ENCODE measurements at regions not wholly inside any gene's neighbourhood (a gene's known extent, or its start where the extent isn't known, plus 50 kb on each side); places are given as distances from the start of the nearest gene placed in this dataset.

DNA sequence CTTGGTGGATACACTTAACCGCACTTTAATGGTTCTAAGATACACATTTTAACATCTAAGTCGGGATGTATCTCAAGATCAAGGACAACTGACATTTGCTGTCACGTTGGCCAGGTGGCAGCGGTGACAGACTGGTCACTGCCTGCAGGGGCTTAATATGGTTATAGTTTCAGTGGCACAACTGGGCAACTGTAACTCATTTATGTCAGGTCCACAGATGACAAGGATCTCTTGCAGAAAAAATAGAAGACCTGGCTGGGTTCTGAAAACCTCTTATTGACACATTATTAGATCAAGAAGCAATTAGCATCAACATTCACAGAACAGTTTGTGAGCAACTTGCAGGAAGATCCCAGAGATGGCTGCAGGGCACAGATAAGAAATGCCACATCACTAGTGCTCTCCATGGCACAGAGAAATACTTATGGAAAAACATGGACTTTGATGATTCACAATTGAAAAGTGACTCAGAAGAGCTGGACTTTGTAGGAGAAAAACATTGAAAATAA is 99.6 kb upstream of the SORBS2 start:
- H3K27me3 ChIP-seq (ENCODE audit: control insufficient read depth, insufficient read depth, low read length) = no peaks in the 10 kb centered on the region
- peak in 1 of 2 donors; percentile 38 for DNase-seq (ENCODE audit: low read depth in 2 of 2)
- TF ChIP-seq EZH2 (IDR thresholded peaks at IDR 0.05; ENCODE audit: low read length, missing control alignments) = no peak
- TF ChIP-seq, protein P1, sequence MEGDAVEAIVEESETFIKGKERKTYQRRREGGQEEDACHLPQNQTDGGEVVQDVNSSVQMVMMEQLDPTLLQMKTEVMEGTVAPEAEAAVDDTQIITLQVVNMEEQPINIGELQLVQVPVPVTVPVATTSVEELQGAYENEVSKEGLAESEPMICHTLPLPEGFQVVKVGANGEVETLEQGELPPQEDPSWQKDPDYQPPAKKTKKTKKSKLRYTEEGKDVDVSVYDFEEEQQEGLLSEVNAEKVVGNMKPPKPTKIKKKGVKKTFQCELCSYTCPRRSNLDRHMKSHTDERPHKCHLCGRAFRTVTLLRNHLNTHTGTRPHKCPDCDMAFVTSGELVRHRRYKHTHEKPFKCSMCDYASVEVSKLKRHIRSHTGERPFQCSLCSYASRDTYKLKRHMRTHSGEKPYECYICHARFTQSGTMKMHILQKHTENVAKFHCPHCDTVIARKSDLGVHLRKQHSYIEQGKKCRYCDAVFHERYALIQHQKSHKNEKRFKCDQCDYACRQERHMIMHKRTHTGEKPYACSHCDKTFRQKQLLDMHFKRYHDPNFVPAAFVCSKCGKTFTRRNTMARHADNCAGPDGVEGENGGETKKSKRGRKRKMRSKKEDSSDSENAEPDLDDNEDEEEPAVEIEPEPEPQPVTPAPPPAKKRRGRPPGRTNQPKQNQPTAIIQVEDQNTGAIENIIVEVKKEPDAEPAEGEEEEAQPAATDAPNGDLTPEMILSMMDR (conservative IDR thresholded peaks at IDR 0.05 in 1 of 2, IDR thresholded peaks at IDR 0.05 in 1 of 2; ENCODE audit: low read depth in 1 of 2, low read length in 2 of 2) = no peak
- no peak overlapping the region for H3K9ac ChIP-seq (ENCODE audit: insufficient read depth, low read length)
- no peak overlapping the region for H3K4me2 ChIP-seq (ENCODE audit: extremely low read depth, insufficient read depth, low read length)
- no peaks in the 10 kb centered on the region for H3K79me2 ChIP-seq (ENCODE audit: control insufficient read depth, insufficient read depth, low read length)
- H3K27ac ChIP-seq (ENCODE audit: insufficient read depth, low read length) = no peak overlapping the region
- no peaks in the 10 kb centered on the region for H3K9me3 ChIP-seq (ENCODE audit: control insufficient read depth, insufficient read depth, low read depth, low read length)
- H4K20me1 ChIP-seq (ENCODE audit: control insufficient read depth, extremely low read depth, insufficient read depth, low read length) = no peaks in the 10 kb centered on the region
- peaks cover 4% of the 10 kb centered on the region for H3K4me1 ChIP-seq (ENCODE audit: control insufficient read depth, extremely low read depth, insufficient read depth, low read length)
- no peak overlapping the region for H3K4me3 ChIP-seq (replicated peaks in 1 of 4; ENCODE audit: control extremely low read depth in 1 of 4, insufficient read depth in 1 of 4, low read depth in 3 of 4, low read length in 4 of 4)
- H3K36me3 ChIP-seq (ENCODE audit: control insufficient read depth, insufficient read depth, low read length) = no peaks in the 10 kb centered on the region
- H2AFZ ChIP-seq (ENCODE audit: low read length) = no peak overlapping the region

DNA sequence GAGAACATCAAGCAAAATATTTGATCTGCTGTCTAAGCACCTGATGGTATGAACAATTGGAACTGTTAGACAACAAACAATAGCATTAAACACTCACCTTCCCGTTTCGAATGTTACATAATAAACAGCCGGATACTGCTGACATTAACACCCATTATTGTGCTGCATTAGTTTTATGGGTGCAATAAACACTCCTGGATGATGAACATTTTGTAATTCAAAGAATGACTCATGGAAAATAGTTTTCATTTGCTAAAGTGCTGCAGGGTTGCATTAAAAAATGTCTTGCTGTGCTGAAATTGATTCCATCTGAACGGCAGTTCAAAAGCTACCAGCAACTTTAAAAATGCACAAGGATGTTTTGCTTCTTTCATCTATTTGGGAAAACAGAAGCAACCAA is 100.8 kb upstream of the SORBS2 start:
- H3K4me2 ChIP-seq (ENCODE audit: extremely low read depth, insufficient read depth, low read length) = no peak overlapping the region
- H3K27me3 ChIP-seq (ENCODE audit: control insufficient read depth, insufficient read depth, low read length) = no peaks in the 10 kb centered on the region
- H2AFZ ChIP-seq (ENCODE audit: low read length) = no peak overlapping the region
- no peak overlapping the region for H3K9ac ChIP-seq (ENCODE audit: insufficient read depth, low read length)
- peaks cover 4% of the 10 kb centered on the region for H3K4me1 ChIP-seq (ENCODE audit: control insufficient read depth, extremely low read depth, insufficient read depth, low read length)
- DNase-seq (ENCODE audit: low read depth in 2 of 2) = no peak
- H3K27ac ChIP-seq (ENCODE audit: insufficient read depth, low read length) = no peak overlapping the region
- no peak overlapping the region for H3K4me3 ChIP-seq (replicated peaks in 1 of 4; ENCODE audit: control extremely low read depth in 1 of 4, insufficient read depth in 1 of 4, low read depth in 3 of 4, low read length in 4 of 4)
- H3K79me2 ChIP-seq (ENCODE audit: control insufficient read depth, insufficient read depth, low read length) = no peaks in the 10 kb centered on the region
- TF ChIP-seq EZH2 (IDR thresholded peaks at IDR 0.05; ENCODE audit: low read length, missing control alignments) = no peak
- TF ChIP-seq, protein P1 (conservative IDR thresholded peaks at IDR 0.05 in 1 of 2, IDR thresholded peaks at IDR 0.05 in 1 of 2; ENCODE audit: low read depth in 1 of 2, low read length in 2 of 2) = no peak
- no peaks in the 10 kb centered on the region for H3K36me3 ChIP-seq (ENCODE audit: control insufficient read depth, insufficient read depth, low read length)
- no peaks in the 10 kb centered on the region for H4K20me1 ChIP-seq (ENCODE audit: control insufficient read depth, extremely low read depth, insufficient read depth, low read length)
- H3K9me3 ChIP-seq (ENCODE audit: control insufficient read depth, insufficient read depth, low read depth, low read length) = no peaks in the 10 kb centered on the region

GRCh38 chr4:185914583-185915199 is 102.7 kb upstream of the SORBS2 start:
- Histone ChIP-seq H4K20me1 (ENCODE audit: control insufficient read depth, extremely low read depth, insufficient read depth, low read length) (no peaks in the 10 kb centered on the region), H3K4me1 (ENCODE audit: control insufficient read depth, extremely low read depth, insufficient read depth, low read length) (peaks cover 4% of the 10 kb centered on the region), H3K36me3 (ENCODE audit: control insufficient read depth, insufficient read depth, low read length) (no peaks in the 10 kb centered on the region), H3K27ac (ENCODE audit: insufficient read depth, low read length) (no peak overlapping the region), H3K9me3 (ENCODE audit: control insufficient read depth, insufficient read depth, low read depth, low read length) (no peaks in the 10 kb centered on the region), H3K4me3 (replicated peaks in 1 of 4; ENCODE audit: control extremely low read depth in 1 of 4, insufficient read depth in 1 of 4, low read depth in 3 of 4, low read length in 4 of 4) (no peak overlapping the region), H3K4me2 (ENCODE audit: extremely low read depth, insufficient read depth, low read length) (no peak overlapping the region), H3K79me2 (ENCODE audit: control insufficient read depth, insufficient read depth, low read length) (no peaks in the 10 kb centered on the region), H2AFZ (ENCODE audit: low read length) (no peak overlapping the region), H3K9ac (ENCODE audit: insufficient read depth, low read length) (no peak overlapping the region), H3K27me3 (ENCODE audit: control insufficient read depth, insufficient read depth, low read length) (no peaks in the 10 kb centered on the region)
- no peak for TF ChIP-seq EZH2 (IDR thresholded peaks at IDR 0.05; ENCODE audit: low read length, missing control alignments)
- TF ChIP-seq, protein P1 (conservative IDR thresholded peaks at IDR 0.05 in 1 of 2, IDR thresholded peaks at IDR 0.05 in 1 of 2; ENCODE audit: low read depth in 1 of 2, low read length in 2 of 2) = no peak
- peak; percentile 81 to 96 for DNase-seq (ENCODE audit: low read depth in 2 of 2)

All from fibroblast of lung (primary cell).